ENCODE measurements at regions not wholly inside any gene's neighbourhood (a gene's known extent, or its start where the extent isn't known, plus 50 kb on each side); places are given as distances from the start of the nearest gene placed in this dataset.
A peak's percentile ranks its signal among the peaks of the same experiment; 100 is the strongest.
"Not testable (repeated sequence)": the region's sequence is repeated elsewhere in the genome, so short reads cannot be mapped to it uniquely, and the experiment has no call there.

GRCh38 chr1:219060798-219061197, 112.9 kb upstream of the LYPLAL1 start:
- TF ChIP-seq, protein P1, sequence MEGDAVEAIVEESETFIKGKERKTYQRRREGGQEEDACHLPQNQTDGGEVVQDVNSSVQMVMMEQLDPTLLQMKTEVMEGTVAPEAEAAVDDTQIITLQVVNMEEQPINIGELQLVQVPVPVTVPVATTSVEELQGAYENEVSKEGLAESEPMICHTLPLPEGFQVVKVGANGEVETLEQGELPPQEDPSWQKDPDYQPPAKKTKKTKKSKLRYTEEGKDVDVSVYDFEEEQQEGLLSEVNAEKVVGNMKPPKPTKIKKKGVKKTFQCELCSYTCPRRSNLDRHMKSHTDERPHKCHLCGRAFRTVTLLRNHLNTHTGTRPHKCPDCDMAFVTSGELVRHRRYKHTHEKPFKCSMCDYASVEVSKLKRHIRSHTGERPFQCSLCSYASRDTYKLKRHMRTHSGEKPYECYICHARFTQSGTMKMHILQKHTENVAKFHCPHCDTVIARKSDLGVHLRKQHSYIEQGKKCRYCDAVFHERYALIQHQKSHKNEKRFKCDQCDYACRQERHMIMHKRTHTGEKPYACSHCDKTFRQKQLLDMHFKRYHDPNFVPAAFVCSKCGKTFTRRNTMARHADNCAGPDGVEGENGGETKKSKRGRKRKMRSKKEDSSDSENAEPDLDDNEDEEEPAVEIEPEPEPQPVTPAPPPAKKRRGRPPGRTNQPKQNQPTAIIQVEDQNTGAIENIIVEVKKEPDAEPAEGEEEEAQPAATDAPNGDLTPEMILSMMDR (IDR thresholded peaks at IDR 0.05; ENCODE audit: partially characterized antibody, unreplicated experiment) = no peak
- DNase-seq = no peak
- H3K9me3 Mint-ChIP-seq (ENCODE audit: unreplicated experiment) = no peaks in the 10 kb centered on the region
- peaks cover 1% of the 10 kb centered on the region for H3K4me1 Mint-ChIP-seq (ENCODE audit: low read depth, unreplicated experiment)
- H3K4me3 Mint-ChIP-seq (ENCODE audit: unreplicated experiment) = no peak overlapping the region
- H3K36me3 Mint-ChIP-seq (ENCODE audit: unreplicated experiment) = no peaks in the 10 kb centered on the region
- no peaks in the 10 kb centered on the region for H3K27me3 Mint-ChIP-seq (ENCODE audit: unreplicated experiment)
- no peak overlapping the region for H3K27ac Mint-ChIP-seq (ENCODE audit: unreplicated experiment)

DNA sequence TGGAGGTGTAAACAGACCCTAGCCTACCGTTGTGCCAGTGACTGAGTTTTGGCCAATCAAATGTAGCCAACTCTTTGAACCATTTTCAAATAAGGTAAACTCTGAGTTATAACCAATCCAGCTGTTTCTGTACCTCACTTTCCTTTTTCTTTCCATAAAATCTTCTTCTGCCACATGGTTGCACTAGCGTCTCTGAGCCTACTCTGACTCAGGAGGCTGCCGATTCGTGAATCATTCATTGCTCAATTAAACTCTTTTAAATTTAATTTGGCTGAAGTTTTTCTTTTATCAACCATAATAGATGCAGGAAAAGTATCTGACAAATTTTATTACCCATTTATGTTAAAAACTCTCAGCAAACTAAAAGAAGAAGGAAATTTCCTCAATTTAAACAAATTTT, 111.5 kb upstream of the LYPLAL1 start:
- DNase-seq = no peak
- H3K27me3 Mint-ChIP-seq (ENCODE audit: unreplicated experiment) = no peaks in the 10 kb centered on the region
- H3K27ac Mint-ChIP-seq (ENCODE audit: unreplicated experiment) = no peak overlapping the region
- TF ChIP-seq, protein P1 (IDR thresholded peaks at IDR 0.05; ENCODE audit: partially characterized antibody, unreplicated experiment) = no peak
- no peaks in the 10 kb centered on the region for H3K9me3 Mint-ChIP-seq (ENCODE audit: unreplicated experiment)
- H3K4me3 Mint-ChIP-seq (ENCODE audit: unreplicated experiment) = no peak overlapping the region
- H3K36me3 Mint-ChIP-seq (ENCODE audit: unreplicated experiment) = no peaks in the 10 kb centered on the region
- peaks cover 9% of the 10 kb centered on the region for H3K4me1 Mint-ChIP-seq (ENCODE audit: low read depth, unreplicated experiment)

DNA sequence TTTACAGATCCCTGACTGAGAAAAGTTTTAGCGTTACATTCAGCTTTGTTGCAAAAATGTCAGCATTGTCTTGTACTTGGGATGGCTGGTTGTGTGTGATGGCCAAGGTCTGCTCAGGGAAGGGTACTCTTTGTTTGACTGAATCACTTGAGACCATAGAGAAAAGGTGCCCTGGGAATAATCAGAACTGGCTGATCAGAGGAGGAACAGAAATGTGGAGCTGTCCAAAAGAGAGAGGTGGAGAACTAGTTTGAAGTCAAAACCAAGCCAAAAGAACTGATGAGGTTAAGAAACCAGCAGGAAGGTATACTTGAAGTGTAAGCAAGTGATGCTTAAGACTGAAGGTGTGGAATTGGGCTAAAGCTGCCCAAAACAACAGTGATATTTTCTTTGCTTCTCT, 107.6 kb upstream of the LYPLAL1 start:
- H3K36me3 Mint-ChIP-seq (ENCODE audit: unreplicated experiment) = peaks cover 6% of the 10 kb centered on the region
- TF ChIP-seq, protein P1 (IDR thresholded peaks at IDR 0.05; ENCODE audit: partially characterized antibody, unreplicated experiment) = no peak
- H3K9me3 Mint-ChIP-seq (ENCODE audit: unreplicated experiment) = no peaks in the 10 kb centered on the region
- DNase-seq = no peak
- H3K4me3 Mint-ChIP-seq (ENCODE audit: unreplicated experiment) = no peak overlapping the region
- H3K27ac Mint-ChIP-seq (ENCODE audit: unreplicated experiment) = no peak overlapping the region
- H3K27me3 Mint-ChIP-seq (ENCODE audit: unreplicated experiment) = peaks cover 3% of the 10 kb centered on the region
- peaks cover 9% of the 10 kb centered on the region for H3K4me1 Mint-ChIP-seq (ENCODE audit: low read depth, unreplicated experiment)

- Mint-ChIP-seq H3K9me3 (ENCODE audit: unreplicated experiment) (no peaks in the 10 kb centered on the region), H3K36me3 (ENCODE audit: unreplicated experiment) (peaks cover 6% of the 10 kb centered on the region), H3K27me3 (ENCODE audit: unreplicated experiment) (peaks cover 3% of the 10 kb centered on the region), H3K27ac (ENCODE audit: unreplicated experiment) (peak overlapping the region; percentile 41), H3K4me3 (ENCODE audit: unreplicated experiment) (no peak overlapping the region), H3K4me1 (ENCODE audit: low read depth, unreplicated experiment) (peaks cover 9% of the 10 kb centered on the region)
- TF ChIP-seq, protein P1 (IDR thresholded peaks at IDR 0.05; ENCODE audit: partially characterized antibody, unreplicated experiment) = peak; percentile 64
- no peak for DNase-seq
Measured at GRCh38 chr1:219066631-219067349, 106.9 kb upstream of the LYPLAL1 start.

GRCh38 chr1:219067350-219067712, 106.3 kb upstream of the LYPLAL1 start:
- H3K9me3 Mint-ChIP-seq (ENCODE audit: unreplicated experiment) = peaks cover 2% of the 10 kb centered on the region
- peaks cover 9% of the 10 kb centered on the region for H3K4me1 Mint-ChIP-seq (ENCODE audit: low read depth, unreplicated experiment)
- H3K36me3 Mint-ChIP-seq (ENCODE audit: unreplicated experiment) = peaks cover 10% of the 10 kb centered on the region
- DNase-seq = no peak
- H3K27ac Mint-ChIP-seq (ENCODE audit: unreplicated experiment) = no peak overlapping the region
- TF ChIP-seq, protein P1 (IDR thresholded peaks at IDR 0.05; ENCODE audit: partially characterized antibody, unreplicated experiment) = no peak
- H3K4me3 Mint-ChIP-seq (ENCODE audit: unreplicated experiment) = no peak overlapping the region
- peaks cover 3% of the 10 kb centered on the region for H3K27me3 Mint-ChIP-seq (ENCODE audit: unreplicated experiment)

DNA sequence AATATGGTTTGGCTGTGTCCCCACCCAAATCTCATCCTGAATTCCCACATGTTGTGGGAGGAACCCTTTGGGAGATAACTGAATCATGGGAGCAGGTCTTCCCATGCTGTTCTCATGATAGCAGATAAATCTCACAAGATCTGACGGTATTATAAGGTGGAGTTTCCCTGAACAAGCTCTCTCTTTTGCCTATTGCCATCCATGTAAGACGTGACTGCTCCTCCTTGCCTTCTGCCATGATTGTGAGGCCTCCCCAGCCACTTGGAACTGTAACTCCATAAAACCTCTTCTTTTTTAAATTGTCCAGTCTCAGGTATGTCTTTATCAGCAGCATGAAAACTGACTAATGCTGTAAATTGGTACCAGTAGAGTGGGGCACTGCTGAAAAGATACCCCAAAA, 103.3 kb upstream of the LYPLAL1 start:
- Mint-ChIP-seq H3K4me1 (ENCODE audit: low read depth, unreplicated experiment) (peaks cover 15% of the 10 kb centered on the region), H3K36me3 (ENCODE audit: unreplicated experiment) (peaks cover 13% of the 10 kb centered on the region)
- H3K4me3 Mint-ChIP-seq (ENCODE audit: unreplicated experiment); H3K27ac Mint-ChIP-seq (ENCODE audit: unreplicated experiment); H3K27me3 Mint-ChIP-seq (ENCODE audit: unreplicated experiment); DNase-seq; H3K9me3 Mint-ChIP-seq (ENCODE audit: unreplicated experiment): not testable (repeated sequence)
